RWPE1 (cell line): ENCODE measurements at regions not wholly inside any gene's neighbourhood (a gene's known extent, or its start where the extent isn't known, plus 50 kb on each side); places are given as distances from the start of the nearest gene placed in this dataset.

Experiments
- CTCF ChIA-PET: fragments of 350-600 bp; sonication (Branson Sonifier 250); formaldehyde crosslinking; extraction: SDS; loops from one replicate; lab custom pipeline; 2021; lab: Yijun Ruan, JAX
- POLR2A ChIA-PET: fragments of 400-600 bp; formaldehyde crosslinking; extraction: SDS; loops from one replicate; lab custom pipeline; 2020; ENCODE audit warnings: antibody characterized with exemption; ENCODE audit not compliant: low non-redundant PET; lab: Yijun Ruan, JAX
- DNase-seq: peaks from one replicate; pipeline ENCODE4 v3.0.0; 2012; ENCODE audit warnings: low spot score
- H3K27ac ChIP-seq: fragments of 450-650 bp; 2 replicates; pipeline ENCODE4 v1.5.1; 2017
- TF ChIP-seq, protein P1 (sequence below): fragments of 450-650 bp; conservative IDR thresholded peaks from 2 replicates; pipeline ENCODE4 v1.5.1; 2017; ENCODE audit warnings: low read depth, mild to moderate bottlenecking

DNA sequence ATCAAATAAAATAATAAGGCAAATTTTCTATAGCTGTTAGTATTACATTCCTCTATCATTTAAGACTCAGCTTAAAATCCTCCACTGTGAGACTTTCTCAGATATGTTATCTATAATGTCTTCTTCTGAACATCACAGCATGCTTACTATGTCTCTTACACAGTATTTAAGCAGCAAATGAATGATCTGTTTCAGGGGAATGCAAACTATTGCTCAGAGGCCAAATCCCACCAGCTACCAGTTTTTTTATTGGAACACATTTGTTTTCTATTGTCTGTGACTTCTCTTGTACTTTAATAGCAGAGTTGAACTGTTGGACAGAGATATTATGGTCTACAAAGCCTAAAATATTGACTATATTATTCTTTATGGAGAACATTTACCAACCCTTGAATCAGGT is 59.6 kb downstream of the C3orf38 start:
- no peak overlapping the region for H3K27ac ChIP-seq
- DNase-seq = no peak
- ChIA-PET POLR2A (no interaction called here), CTCF (no interaction called here)
- TF ChIP-seq, protein P1, sequence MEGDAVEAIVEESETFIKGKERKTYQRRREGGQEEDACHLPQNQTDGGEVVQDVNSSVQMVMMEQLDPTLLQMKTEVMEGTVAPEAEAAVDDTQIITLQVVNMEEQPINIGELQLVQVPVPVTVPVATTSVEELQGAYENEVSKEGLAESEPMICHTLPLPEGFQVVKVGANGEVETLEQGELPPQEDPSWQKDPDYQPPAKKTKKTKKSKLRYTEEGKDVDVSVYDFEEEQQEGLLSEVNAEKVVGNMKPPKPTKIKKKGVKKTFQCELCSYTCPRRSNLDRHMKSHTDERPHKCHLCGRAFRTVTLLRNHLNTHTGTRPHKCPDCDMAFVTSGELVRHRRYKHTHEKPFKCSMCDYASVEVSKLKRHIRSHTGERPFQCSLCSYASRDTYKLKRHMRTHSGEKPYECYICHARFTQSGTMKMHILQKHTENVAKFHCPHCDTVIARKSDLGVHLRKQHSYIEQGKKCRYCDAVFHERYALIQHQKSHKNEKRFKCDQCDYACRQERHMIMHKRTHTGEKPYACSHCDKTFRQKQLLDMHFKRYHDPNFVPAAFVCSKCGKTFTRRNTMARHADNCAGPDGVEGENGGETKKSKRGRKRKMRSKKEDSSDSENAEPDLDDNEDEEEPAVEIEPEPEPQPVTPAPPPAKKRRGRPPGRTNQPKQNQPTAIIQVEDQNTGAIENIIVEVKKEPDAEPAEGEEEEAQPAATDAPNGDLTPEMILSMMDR = no peak

DNA sequence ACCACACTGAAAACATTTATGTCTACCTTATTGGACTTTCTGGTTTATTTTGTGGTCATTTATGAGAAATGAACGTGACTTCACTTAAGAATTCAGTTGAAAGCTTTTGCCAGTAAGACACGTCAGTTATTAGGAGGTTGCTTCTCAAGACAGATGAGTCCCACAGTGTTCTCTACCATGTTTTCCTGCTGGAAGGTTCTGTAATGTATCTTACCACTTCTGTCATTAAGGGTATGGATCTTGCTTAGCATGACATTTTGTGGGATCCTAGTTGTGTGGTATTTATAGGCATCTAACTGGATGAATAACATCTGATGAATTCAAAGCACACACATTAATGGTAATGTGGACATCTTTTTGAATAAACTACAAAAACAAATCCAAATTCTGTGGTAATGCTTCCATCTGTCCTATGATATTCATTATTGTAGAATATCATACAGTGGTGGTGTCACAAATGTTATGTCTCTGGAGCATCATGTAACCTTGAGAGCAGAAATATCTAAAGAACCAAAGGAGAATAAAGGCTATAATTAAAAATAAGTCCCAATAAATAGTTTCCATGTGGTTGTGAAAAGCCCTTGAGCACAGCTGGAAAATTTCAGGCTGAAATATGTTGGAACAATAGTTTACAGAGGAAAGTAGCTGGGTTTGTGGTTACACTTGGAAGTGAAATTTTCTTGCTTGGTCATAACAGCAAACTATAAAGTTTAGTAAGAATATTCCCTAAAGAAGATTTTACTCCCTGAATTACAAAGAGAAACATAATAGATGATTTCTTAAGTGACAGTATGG is 61.5 kb downstream of the C3orf38 start:
- POLR2A ChIA-PET = no interaction called here
- CTCF ChIA-PET = no interaction called here
- TF ChIP-seq, protein P1 = no peak
- no peak overlapping the region for H3K27ac ChIP-seq
- DNase-seq = no peak

DNA sequence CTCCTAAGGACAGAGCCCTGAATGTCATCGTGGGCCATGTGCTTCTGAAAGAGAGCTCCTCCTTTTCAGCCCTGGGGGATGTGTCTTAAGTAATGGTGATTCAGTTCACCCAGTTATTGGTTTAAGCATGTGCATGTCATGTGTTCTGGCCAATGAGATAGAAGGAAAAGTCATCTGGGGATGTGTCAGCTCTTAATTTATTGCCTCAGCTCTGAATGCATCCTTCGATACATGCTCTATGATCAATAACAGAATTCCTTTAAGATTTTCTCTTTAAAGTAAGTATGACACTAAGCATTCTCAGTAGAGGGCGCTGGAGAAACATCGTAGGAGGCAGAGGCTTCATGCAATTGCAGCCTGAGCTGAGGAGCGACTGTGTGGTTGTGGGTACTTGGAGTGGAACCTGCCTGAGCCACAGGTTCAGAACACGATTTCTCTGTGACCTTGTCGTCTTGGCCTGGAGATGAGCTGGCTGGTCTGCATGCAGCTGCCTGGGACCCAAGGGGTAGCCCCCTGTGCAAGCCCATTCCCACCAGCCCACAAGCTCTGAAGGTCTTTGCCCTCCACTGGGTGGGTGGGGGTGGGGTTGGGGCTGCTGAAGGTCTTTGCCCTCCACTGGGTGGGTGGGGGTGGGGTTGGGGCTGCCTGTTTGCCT is 69.5 kb downstream of the C3orf38 start:
- DNase-seq = peak; percentile 13
- no peak overlapping the region for H3K27ac ChIP-seq
- POLR2A ChIA-PET = no interaction called here
- TF ChIP-seq, protein P1 = peak; percentile 24; the same call in 1 of the 2 replicates
- CTCF ChIA-PET = interaction anchor here (0.6 kb wide), 3 partner anchors 43 to 877 kb away, joined by 3 read pairs; no protein-coding TSS in a partner anchor

DNA sequence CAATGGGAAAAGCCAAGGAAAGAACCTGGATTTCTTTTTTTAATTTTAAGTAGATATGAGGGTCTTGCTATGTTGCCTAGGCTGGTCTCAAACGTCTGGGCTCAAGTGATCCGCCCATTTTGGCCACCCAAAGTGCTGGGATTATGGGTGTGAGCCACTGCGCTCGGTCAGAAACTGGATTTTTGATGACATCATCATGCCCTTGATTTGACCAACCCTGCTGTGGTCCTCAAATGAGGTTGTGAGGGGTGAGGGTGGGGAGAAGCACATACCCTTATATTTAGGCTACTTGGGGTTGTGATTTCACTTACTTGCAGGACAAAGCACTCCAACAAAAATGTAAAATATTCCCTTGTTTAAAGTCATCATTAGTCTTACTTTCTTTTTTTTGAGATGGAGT is 70.4 kb downstream of the C3orf38 start:
- TF ChIP-seq, protein P1 = no peak
- POLR2A ChIA-PET = no interaction called here
- no peak for DNase-seq
- CTCF ChIA-PET = no interaction called here
- no peak overlapping the region for H3K27ac ChIP-seq

DNA sequence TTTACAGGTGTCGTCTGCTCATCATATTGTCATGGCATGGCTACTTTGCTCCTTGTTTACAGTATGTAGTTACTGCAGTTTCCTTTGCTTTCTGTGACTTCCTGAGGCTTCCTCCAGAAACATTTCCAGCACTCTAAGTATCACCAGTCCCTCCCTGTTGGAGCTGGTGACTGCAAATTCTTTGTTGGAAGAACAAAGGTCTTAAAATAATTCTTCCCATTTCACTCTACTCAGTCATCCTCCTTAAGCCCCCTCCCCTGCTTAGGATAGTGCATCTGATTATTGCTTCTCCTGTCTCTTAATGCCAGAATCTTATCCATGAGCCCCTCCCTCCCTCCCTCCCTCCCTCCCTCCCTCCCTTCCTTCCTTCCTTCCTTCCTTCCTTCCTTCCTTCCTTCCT is 72.0 kb downstream of the C3orf38 start:
- H3K27ac ChIP-seq = no peak overlapping the region
- ChIA-PET POLR2A (no interaction called here), CTCF (no interaction called here)
- TF ChIP-seq, protein P1 = no peak
- DNase-seq = no peak

DNA sequence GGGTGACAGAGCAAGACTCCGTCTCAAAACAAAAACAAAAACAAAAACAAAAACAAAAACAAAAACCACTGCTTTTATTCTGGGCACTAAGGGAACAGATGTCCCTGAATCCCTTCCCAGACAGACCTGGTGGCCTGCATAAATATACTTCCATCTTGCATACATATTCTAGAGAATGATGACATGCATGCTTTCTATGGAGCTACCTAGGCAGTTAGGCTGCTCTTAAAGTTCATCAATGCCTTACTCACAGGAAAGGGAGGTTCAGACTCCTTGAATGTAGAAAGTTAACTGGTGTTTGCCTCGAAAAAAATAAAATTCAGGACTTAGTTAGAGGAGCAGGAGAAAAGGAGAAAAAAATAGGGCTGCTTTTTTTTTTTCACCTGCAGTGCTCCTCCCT is 72.6 kb downstream of the C3orf38 start:
- no peak for DNase-seq
- TF ChIP-seq, protein P1 = no peak
- ChIA-PET POLR2A (no interaction called here), CTCF (no interaction called here)
- no peak overlapping the region for H3K27ac ChIP-seq
